AG10803 (cell line): ENCODE measurements at regions not wholly inside any gene's neighbourhood (a gene's known extent, or its start where the extent isn't known, plus 50 kb on each side); places are given as distances from the start of the nearest gene placed in this dataset.

Experiments used
- DNase-seq: peaks from one replicate; pipeline ENCODE4 v3.0.0; 2010; ENCODE audit warnings: low read depth
- H3K4me3 ChIP-seq: 2 replicates; pipeline ENCODE4 v1.5.1; 2011; ENCODE audit warnings: mild to moderate bottlenecking, low read length, control low read depth
- TF ChIP-seq, protein P1 (sequence below): conservative IDR thresholded peaks from 2 replicates; pipeline ENCODE4 v1.5.1; 2011; ENCODE audit warnings: mild to moderate bottlenecking, low read length, control low read depth, inconsistent platforms

DNA sequence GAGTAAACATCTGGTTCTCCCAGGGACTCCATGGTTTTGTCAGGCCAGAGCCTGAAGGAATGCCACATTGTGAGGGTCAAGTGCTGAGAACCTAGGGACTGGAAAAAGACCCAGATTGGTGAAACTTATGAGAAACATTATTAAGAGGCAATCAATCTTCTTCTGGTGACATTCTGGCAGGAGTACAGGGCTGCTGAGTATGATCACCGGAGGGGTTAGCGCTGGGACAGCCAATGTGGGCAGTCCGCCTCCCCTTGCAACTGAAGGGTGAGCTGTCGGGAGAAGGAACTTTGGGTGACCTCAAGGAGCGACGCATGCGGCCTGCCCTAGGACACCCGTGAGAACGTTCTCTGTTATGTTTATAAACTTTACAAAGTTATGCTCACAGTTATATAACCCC lies 429.0 kb downstream of the LMO4 start:
- H3K4me3 ChIP-seq, result no peak overlapping the region
- DNase-seq, result no peak
- TF ChIP-seq, protein P1, sequence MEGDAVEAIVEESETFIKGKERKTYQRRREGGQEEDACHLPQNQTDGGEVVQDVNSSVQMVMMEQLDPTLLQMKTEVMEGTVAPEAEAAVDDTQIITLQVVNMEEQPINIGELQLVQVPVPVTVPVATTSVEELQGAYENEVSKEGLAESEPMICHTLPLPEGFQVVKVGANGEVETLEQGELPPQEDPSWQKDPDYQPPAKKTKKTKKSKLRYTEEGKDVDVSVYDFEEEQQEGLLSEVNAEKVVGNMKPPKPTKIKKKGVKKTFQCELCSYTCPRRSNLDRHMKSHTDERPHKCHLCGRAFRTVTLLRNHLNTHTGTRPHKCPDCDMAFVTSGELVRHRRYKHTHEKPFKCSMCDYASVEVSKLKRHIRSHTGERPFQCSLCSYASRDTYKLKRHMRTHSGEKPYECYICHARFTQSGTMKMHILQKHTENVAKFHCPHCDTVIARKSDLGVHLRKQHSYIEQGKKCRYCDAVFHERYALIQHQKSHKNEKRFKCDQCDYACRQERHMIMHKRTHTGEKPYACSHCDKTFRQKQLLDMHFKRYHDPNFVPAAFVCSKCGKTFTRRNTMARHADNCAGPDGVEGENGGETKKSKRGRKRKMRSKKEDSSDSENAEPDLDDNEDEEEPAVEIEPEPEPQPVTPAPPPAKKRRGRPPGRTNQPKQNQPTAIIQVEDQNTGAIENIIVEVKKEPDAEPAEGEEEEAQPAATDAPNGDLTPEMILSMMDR, result no peak

GRCh38 chr1:87759421-87760087 lies 430.9 kb downstream of the LMO4 start:
- TF ChIP-seq, protein P1, result no peak
- H3K4me3 ChIP-seq, result no peak overlapping the region
- no peak for DNase-seq

DNA sequence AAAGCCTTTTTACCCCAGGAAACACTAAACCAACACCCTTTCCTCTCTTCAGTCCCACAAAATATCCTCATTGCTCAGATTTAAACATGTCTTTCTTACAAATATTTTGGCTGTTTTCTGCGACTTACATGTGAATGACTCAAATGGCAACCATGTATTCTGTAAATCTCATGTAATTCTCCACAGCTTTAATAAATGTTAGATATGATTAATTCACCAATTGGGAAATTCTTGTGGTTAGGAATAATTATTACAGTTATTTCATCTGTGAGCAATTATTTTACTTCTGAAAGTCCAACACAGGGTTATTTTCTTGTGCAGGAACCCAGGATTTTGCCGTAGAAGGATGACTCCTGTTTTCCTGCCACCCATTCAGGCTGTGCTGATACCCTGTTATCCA lies 431.5 kb downstream of the LMO4 start:
- TF ChIP-seq, protein P1, result no peak
- no peak overlapping the region for H3K4me3 ChIP-seq
- DNase-seq, result peak; percentile 77

DNA sequence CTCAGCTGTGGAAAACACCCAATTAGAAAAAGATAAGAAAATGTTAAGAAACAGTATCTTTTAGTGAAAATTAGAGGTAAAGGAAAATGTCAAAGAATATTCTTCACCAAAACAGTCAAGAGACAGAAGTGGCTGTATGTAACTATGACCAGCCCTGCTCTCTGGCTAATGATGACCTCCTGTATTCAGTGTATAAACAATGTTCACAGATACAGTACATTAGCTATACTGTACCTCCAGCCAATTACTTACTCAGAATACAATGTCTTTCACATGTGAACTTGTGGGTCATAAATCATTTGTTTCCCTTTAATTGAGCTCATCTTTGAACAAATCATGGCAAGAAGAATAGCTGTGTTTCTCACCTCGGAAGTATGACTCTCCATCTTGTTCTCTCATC lies 432.0 kb downstream of the LMO4 start:
- H3K4me3 ChIP-seq, result no peak overlapping the region
- TF ChIP-seq, protein P1, result no peak
- DNase-seq, result no peak

- H3K4me3 ChIP-seq, result no peak overlapping the region
- TF ChIP-seq, protein P1, result no peak
- no peak for DNase-seq
Measured at GRCh38 chr1:87763483-87763882, 434.8 kb downstream of the LMO4 start.

DNA sequence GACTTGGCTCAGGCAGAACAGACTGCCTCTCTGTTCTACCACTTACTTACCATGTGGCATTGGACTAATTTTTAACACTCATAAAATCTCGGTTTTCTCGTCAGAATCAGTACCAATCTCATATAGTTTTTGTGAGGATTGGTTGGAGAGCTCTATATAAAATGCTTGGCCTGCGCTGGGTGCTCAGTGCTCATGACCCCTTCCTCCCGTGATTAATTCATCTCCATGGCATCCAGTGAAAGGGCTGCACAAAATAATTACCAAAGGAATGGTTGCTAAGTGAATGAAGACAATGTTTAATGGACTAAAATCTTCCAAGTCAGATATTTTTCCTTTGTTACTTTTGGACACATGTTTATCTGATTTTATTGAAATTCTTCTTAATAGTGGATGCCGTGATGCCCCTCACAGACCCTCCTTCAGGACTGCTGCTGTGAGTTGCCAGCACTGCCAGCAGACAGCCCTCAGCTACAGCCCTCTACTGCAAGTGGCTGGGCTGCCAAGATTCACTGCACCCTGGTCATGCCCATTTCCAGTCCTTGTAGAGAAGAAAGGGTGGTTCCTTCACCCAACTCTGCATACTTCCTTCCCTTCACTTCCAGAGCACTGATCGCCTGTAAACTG lies 436.5 kb downstream of the LMO4 start:
- DNase-seq, result no peak
- TF ChIP-seq, protein P1, result no peak
- H3K4me3 ChIP-seq, result no peak overlapping the region

DNA sequence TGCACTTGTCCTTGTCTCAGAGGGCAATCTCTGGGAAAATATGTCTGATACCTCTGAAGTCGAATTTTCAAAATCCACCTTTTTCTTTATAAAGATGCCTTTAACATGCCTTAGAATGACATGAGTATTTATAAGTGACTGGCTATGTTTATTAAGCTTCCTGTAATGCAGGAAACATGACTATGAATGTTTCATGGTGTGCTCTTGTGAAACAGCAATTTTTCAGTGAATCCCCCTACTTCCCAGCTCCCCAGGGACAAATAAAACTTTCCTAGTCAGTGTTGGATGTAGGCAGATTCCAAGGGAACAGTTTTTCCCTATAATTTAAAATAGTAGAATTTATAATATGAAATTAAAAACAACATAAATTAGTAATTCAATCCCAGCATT lies 437.0 kb downstream of the LMO4 start:
- peak; percentile 85 for DNase-seq
- TF ChIP-seq, protein P1, result no peak
- H3K4me3 ChIP-seq, result no peak overlapping the region
